ENCODE measurements at regions not wholly inside any gene's neighbourhood (a gene's known extent, or its start where the extent isn't known, plus 50 kb on each side); places are given as distances from the start of the nearest gene placed in this dataset.
"Not testable (repeated sequence)": the region's sequence is repeated elsewhere in the genome, so short reads cannot be mapped to it uniquely, and the experiment has no call there.

DNA sequence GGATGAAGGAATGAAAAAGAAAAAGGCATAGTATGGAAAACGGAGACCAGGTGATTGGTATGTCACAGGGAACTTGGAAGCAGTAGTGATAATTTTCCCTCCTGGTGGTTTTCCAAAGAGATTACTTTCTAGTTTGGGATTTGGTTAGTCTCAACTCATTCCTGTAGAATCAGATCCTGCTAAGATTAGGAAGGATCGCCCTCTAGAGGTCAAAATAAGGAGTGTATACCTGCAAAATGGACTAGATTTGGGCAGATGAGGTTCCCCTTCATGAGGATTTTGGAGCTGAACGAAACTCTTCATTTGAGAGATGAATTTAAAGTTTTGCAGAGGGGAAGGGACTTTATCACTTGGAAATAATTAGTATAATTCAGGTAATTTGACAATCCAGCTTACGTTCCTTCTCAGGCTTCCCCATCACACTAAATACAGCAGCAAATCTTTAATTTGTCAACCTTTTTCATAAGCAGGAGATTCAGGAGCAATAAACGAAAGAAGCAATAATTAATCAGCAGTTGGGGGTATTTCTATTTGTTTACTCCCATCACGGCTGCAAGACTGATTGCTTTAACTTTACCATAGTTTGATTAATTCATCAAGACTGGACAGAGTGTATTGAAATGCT, 65.2 kb downstream of the CCDC195 start:
- intact Hi-C loops (cut with DNase I, micrococcal nuclease) = loop anchor here (5.0 to 10.0 kb wide), 2 partner anchors 294 to 296 kb away; no protein-coding TSS in a partner anchor
- ATAC-seq (peak; percentile 67), DNase-seq (no peak)

DNA sequence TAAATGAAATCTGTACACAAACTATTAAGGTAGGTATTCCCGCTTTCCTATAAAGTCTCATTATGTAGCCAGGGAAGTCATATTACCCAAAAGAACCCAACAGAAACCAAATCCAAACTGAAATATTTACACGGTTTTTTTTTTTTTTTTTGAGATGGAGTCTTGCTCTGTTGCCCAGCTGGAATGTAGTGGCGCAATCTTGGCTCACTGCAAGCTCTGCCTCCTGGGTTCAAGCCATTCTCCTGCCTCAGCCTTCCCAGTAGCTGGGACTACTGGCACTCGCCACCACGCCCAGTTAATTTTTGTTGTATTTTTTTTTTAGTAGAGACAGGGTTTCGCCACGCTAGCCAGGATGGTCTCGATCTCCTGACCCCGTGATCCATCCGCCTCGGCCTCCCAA, 62.5 kb upstream of the CUL3 start:
- DNase-seq; ATAC-seq; intact Hi-C loops (cut with DNase I, micrococcal nuclease): not testable (repeated sequence)

DNA sequence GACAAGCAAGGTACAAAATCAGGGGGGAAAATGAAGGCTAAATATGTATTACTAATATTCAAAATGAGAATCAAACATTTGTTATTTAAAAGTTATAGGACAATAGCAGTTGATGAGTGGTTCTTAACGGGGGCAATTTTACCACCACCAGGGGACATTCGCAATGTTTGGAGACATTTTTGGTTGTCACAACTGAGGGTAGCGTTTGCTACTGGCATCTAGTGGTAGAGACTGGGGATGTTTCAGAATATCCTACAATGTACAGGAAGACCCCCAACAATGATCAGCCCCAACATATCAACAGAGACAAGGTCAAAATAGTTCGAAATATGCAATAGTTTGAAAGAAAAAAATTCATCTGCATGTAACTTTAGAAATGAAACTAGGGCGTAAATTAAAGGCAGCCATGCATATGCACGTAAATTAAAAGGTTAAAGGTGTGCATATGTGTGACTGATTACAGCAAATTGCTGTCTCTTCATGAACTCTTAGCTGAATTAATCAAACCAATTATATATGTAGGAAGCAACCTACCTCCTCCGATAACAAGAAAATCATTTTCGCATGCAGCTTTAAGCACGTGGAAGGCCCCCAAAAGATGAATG, 61.2 kb upstream of the CUL3 start:
- ATAC-seq = peak; percentile 27
- DNase-seq = no peak
- intact Hi-C loops (cut with DNase I, micrococcal nuclease) = no loop called here

DNA sequence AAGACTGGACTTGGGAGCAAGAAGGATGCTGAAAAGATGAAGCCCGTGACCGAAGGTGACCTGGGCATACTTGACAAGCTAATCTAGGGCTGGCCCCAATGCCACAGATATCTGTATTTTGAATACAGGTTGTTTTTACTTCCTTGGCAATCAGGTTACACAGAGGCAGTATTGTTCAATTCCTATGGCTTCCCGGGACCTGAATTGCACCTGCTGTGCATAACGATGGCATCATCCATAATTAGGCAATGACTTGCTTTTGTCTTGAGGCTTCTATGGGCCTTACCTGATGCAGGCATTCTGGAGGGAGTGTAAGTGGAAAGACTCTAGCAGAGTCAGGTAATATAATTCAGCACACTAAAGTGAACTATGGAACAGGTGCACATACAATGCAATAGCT, 60.6 kb upstream of the CUL3 start:
- intact Hi-C loops (cut with DNase I, micrococcal nuclease) = no loop called here
- ATAC-seq (peak; percentile 92), DNase-seq (peak; percentile 36 to 45)

DNA sequence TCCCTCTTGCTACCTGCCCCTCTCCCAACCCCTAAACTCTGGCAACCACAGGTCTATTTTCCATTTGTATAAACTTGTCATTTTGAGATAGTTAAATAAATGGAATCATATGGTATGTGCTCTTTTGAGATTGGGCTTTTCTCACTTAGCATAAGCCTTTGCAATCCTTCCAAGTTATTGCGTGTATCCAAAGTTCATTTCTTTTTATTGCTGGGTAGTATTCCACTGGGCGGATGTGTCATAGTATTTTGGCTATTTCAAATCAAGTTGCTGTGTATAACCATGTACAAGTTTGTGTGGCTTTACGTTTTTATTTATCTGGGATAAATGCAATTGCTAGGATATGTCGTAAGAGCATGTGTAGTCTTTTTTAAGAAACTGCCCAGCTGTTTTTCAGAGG, 55.5 kb upstream of the CUL3 start:
- DNase-seq (no peak), ATAC-seq (peak; percentile 72)
- intact Hi-C loops (cut with DNase I, micrococcal nuclease) = no loop called here

DNA sequence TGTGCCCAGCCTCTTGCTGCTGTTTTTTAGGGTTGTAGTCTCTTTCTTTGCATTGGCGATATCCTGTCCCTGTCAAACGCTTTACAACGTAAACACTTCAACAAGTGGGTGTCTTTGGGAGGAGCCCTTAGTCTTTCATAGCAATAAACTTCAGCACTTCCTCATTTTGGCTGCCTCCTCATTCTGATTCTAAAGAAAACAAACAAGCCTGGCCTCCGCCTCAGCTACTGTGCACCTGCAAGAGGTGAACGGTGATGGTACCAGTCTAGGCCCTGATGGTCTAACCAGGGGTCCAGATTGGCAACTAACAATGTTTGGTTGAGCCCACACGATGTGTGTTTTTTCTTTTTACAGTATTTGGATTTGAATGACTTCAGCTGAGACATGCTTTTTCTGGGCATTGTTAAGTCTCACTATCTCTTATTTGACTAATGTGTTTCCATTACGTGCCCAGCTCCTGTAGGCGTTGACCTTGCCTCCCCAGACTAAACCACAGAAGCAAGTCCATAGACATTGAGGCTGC, 53.2 kb upstream of the CUL3 start:
- DNase-seq (peak; percentile 59 to 68), ATAC-seq (peak; percentile 90)
- intact Hi-C loops (cut with DNase I, micrococcal nuclease) = no loop called here
